Small intestine (tissue), 7 donors: ENCODE measurements at regions not wholly inside any gene's neighbourhood (a gene's known extent, or its start where the extent isn't known, plus 50 kb on each side); places are given as distances from the start of the nearest gene placed in this dataset.

Experiments used
- DNase-seq, 2 donors: peaks; one replicate each; pipeline versions ENCODE4 v3.0.0 to v3.0.0-alpha.2; 2013
- FAIRE-seq: peaks from 2 replicates; lab custom pipeline; 2012; peaks lifted over from hg19 to GRCh38; lab: Jason Lieb, UNC
- H3K27ac ChIP-seq, 3 donors: one replicate each; pipeline ENCODE4 v1.5.1; 2013; ENCODE audit warnings: low read length in 2 of 3, mild to moderate bottlenecking in 2 of 3, control low read depth in 1 of 3, inconsistent platforms in 1 of 3, low read depth in 1 of 3, moderate library complexity in 1 of 3
- H3K27me3 ChIP-seq, 3 donors: one replicate each; pipeline ENCODE4 v1.6.1; 2013; ENCODE audit warnings: low read length in 3 of 3, inconsistent platforms in 1 of 3; ENCODE audit not compliant: control insufficient read depth in 3 of 3, insufficient read depth in 3 of 3
- H3K36me3 ChIP-seq, 3 donors: one replicate each; pipeline ENCODE4 v1.6.1; 2013; ENCODE audit warnings: low read length in 3 of 3, inconsistent platforms in 1 of 3, low read depth in 1 of 3, mild to moderate bottlenecking in 1 of 3, moderate library complexity in 1 of 3; ENCODE audit not compliant: control insufficient read depth in 3 of 3, insufficient read depth in 2 of 3
- H3K4me1 ChIP-seq, 3 donors: one replicate each; pipeline ENCODE4 v1.6.1; 2013; ENCODE audit warnings: low read length in 2 of 3, inconsistent platforms in 1 of 3, low read depth in 1 of 3, mild to moderate bottlenecking in 1 of 3, moderate library complexity in 1 of 3; ENCODE audit not compliant: control insufficient read depth in 3 of 3, insufficient read depth in 2 of 3
- H3K4me3 ChIP-seq, 3 donors: one replicate each; pipeline ENCODE4 v1.5.1; 2013; ENCODE audit warnings: low read length in 3 of 3, control low read depth in 1 of 3, inconsistent platforms in 1 of 3, low read depth in 1 of 3, mild to moderate bottlenecking in 1 of 3, moderate library complexity in 1 of 3
- H3K9me3 ChIP-seq, 2 donors: one replicate each; pipeline ENCODE4 v1.6.1; 2013; ENCODE audit warnings: low read depth in 1 of 2, low read length in 1 of 2; ENCODE audit not compliant: control insufficient read depth in 2 of 2, insufficient read depth in 1 of 2
- WGBS, 3 donors: extraction: QIAGEN DNeasy Blood & Tissue Kit; methylation state at CpG; one replicate each; pipeline ENCODE4 v1.1.7; 2013; 5-methylcytosine and 5-hydroxymethylcytosine counted together
- donor health status: healthy with polysubstance abuse.
- donor health status: control.
- donor health status: control.
- donor health status: Bipolar disorder and iron deficiency.
- donor health status: healthy.

- Histone ChIP-seq H3K27me3 (no peaks in the 10 kb centered on the region), H3K4me3 (no peak overlapping the region), H3K36me3 (no peaks in the 10 kb centered on the region), H3K9me3 (peaks cover 2 to 3% of the 10 kb centered on the region in 2 donors), H3K4me1 (no peaks in the 10 kb centered on the region), H3K27ac (no peak overlapping the region)
- FAIRE-seq: no peak
- DNase-seq: no peak
Measured at GRCh38 chr5:125393221-125393815, 646.9 kb upstream of the ZNF608 start.

GRCh38 chr5:125394661-125395280 is 648.3 kb upstream of the ZNF608 start:
- H3K9me3 ChIP-seq: peaks cover 2 to 3% of the 10 kb centered on the region in 2 donors
- no peaks in the 10 kb centered on the region for H3K27me3 ChIP-seq
- DNase-seq (peak in 1 of 2 donors; percentile 43), FAIRE-seq (no peak)
- no peaks in the 10 kb centered on the region for H3K36me3 ChIP-seq
- H3K4me1 ChIP-seq: no peaks in the 10 kb centered on the region
- H3K4me3 ChIP-seq: no peak overlapping the region
- 18 to 72% (median 71%) methylated on average over 1 of the region's 1 CpG for WGBS, 3 donors
- H3K27ac ChIP-seq: no peak overlapping the region

- H3K27ac ChIP-seq: no peak overlapping the region
- DNase-seq: no peak
- H3K9me3 ChIP-seq: peaks cover 2 to 3% of the 10 kb centered on the region in 2 donors
- WGBS, 3 donors: 90 to 95% (median 91%) methylated on average over 1 of the region's 1 CpG
- H3K4me3 ChIP-seq: no peak overlapping the region
- FAIRE-seq: no peak
- no peaks in the 10 kb centered on the region for H3K27me3 ChIP-seq
- H3K4me1 ChIP-seq: no peaks in the 10 kb centered on the region
- H3K36me3 ChIP-seq: no peaks in the 10 kb centered on the region
Measured at GRCh38 chr5:125396462-125396861, 650.0 kb upstream of the ZNF608 start.

- 91 to 97% (median 97%) methylated on average over 2 of the region's 2 CpGs for WGBS, 3 donors
- H3K4me3 ChIP-seq: no peak overlapping the region
- DNase-seq (no peak), FAIRE-seq (no peak)
- H3K9me3 ChIP-seq: peaks cover 2 to 3% of the 10 kb centered on the region in 2 donors
- no peaks in the 10 kb centered on the region for H3K36me3 ChIP-seq
- no peak overlapping the region for H3K27ac ChIP-seq
- no peaks in the 10 kb centered on the region for H3K27me3 ChIP-seq
- no peaks in the 10 kb centered on the region for H3K4me1 ChIP-seq
Measured at GRCh38 chr5:125398466-125398865, 652.0 kb upstream of the ZNF608 start.

DNA sequence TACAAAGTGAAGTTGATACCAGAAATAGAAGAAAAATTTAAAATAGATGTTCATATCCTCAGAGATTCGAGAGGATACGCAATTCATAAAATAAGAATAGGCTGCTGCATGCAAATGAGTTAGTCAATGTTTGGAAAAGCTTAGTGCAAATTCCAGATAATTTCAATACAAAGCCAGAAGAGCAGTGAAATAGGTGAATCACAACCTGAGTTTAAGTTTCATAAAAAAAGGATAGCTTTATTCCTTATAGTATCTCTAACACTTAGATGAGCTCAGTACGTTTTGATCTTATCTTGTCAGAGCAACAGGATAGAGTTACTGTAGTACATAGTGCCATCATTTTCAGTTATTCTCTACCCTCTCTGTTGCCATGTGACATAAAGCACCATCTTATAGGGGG is 653.4 kb upstream of the ZNF608 start:
- Histone ChIP-seq H3K4me1 (no peaks in the 10 kb centered on the region), H3K27ac (no peak overlapping the region), H3K36me3 (no peaks in the 10 kb centered on the region), H3K27me3 (no peaks in the 10 kb centered on the region), H3K9me3 (peaks cover 0 to 3% of the 10 kb centered on the region in 2 donors), H3K4me3 (no peak overlapping the region)
- no peak for FAIRE-seq
- 86 to 92% (median 90%) methylated on average over 3 of the region's 3 CpGs for WGBS, 3 donors
- DNase-seq: no peak

DNA sequence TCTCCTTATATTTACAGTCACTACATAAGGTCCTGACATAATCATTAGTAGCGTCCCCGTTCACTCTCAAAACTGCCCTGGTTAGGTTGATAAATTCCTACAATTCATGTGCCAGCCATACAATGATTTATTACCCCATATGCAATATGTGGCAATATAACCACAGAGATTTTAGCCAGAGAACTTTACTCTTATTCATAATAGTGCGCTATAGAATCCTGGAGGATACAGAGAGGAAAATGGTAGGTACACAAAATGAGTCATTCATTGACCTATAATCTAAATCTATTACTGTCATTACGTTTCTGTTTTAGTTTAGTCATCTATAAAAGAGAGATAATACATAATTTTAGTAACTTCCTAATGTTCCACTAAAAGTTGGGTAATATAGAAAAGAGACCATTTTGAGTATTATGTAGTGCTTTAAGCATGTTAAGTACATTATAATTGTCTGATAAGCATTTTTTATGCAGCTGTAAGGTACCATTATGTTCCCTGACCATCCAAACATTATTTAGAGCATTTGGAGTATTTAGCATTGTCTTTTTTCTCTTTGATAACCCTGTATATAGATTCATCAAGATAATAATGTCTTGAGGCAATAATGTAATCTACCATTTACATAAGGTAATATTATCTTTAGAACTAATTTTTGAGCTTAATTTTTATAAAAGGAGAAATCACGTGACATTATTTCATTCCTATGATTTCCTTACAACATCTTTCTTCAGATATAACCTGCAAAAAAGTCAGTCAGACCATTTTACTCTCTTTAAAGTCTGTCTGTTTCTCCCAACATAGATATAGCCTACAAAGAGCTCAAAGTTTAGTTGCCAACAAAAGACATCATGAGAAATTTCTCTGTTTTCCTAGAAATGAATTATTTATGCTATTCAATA is 655.5 kb upstream of the ZNF608 start:
- H3K36me3 ChIP-seq: no peaks in the 10 kb centered on the region
- H3K27me3 ChIP-seq: no peaks in the 10 kb centered on the region
- no peak overlapping the region for H3K27ac ChIP-seq
- DNase-seq: peak; percentile 53 to 86
- H3K4me3 ChIP-seq: no peak overlapping the region
- peaks cover 0 to 4% of the 10 kb centered on the region in 2 donors for H3K9me3 ChIP-seq
- 29 to 50% (median 46%) methylated on average over 5 of the region's 5 CpGs for WGBS, 3 donors
- H3K4me1 ChIP-seq: no peaks in the 10 kb centered on the region
- peak; percentile 75 for FAIRE-seq

- FAIRE-seq (no peak), DNase-seq (peak in 1 of 2 donors; percentile 11)
- H3K27ac ChIP-seq: no peak overlapping the region
- H3K9me3 ChIP-seq: peaks cover 0 to 4% of the 10 kb centered on the region in 2 donors
- 47 to 52% (median 47%) methylated on average over 4 of the region's 4 CpGs for WGBS, 3 donors
- no peak overlapping the region for H3K4me3 ChIP-seq
- H3K36me3 ChIP-seq: no peaks in the 10 kb centered on the region
- H3K27me3 ChIP-seq: no peaks in the 10 kb centered on the region
- H3K4me1 ChIP-seq: no peaks in the 10 kb centered on the region
Measured at GRCh38 chr5:125402787-125403186, 656.3 kb upstream of the ZNF608 start.

DNA sequence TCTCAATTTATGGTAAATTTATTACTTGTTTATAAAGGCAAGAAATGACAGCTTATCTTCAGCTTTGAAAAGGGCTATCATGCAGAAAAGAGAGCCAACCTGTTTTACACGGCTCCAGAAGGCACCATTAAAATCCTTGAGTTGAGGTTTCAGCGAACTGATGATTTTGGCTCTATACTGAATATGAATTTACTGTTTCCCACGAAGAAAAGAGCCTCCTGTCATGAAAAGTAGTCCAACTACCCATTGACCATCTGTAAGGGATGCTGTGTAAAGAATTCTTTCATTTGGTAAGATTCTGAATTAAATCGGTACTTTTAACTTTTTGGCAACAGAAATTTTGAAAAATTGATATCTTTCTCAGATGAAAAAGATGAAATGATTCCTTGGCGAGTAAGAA is 657.6 kb upstream of the ZNF608 start:
- H3K4me1 ChIP-seq: peaks cover 0 to 9% (median 3%) of the 10 kb centered on the region in 3 donors
- no peaks in the 10 kb centered on the region for H3K36me3 ChIP-seq
- FAIRE-seq: no peak
- 78 to 90% (median 80%) methylated on average over 5 of the region's 5 CpGs for WGBS, 3 donors
- no peak for DNase-seq
- peaks cover 0 to 4% of the 10 kb centered on the region in 2 donors for H3K9me3 ChIP-seq
- no peak overlapping the region for H3K27ac ChIP-seq
- H3K4me3 ChIP-seq: no peak overlapping the region
- H3K27me3 ChIP-seq: no peaks in the 10 kb centered on the region
